WTC11 (cell line): ENCODE measurements at regions not wholly inside any gene's neighbourhood (a gene's known extent, or its start where the extent isn't known, plus 50 kb on each side); places are given as distances from the start of the nearest gene placed in this dataset.

Experiments used
- ATAC-seq: fragments of 200-7000 bp; cut with Tn5 transposase; 2 replicates; pipeline ENCODE4 v1.10.0; 2021; ENCODE audit warnings: mild to moderate bottlenecking, moderate library complexity
- CTCF ChIA-PET: fragments of 300-600 bp; sonication (Branson Sonifier 250); formaldehyde crosslinking; loops from one replicate; lab custom pipeline; 2021; ENCODE audit warnings: antibody characterized with exemption; lab: Charles Lee
- POLR2A ChIA-PET: fragments of 350-600 bp; sonication (Branson Sonifier 250); formaldehyde crosslinking; loops from one replicate; lab custom pipeline; 2021; ENCODE audit warnings: antibody characterized with exemption; lab: Charles Lee
- DNase-seq: peaks from one replicate; pipeline ENCODE4 v3.0.0; 2021; ENCODE audit warnings: low spot score
- H3K27ac Mint-ChIP-seq: 2 replicates; pipeline ENCODE4 v1.8.0; 2021; ENCODE audit warnings: mixed read lengths
- H3K27me3 Mint-ChIP-seq: 2 replicates; pipeline ENCODE4 v1.8.0; 2021; ENCODE audit warnings: low read depth, mild to moderate bottlenecking, moderate library complexity, mixed read lengths
- H3K36me3 Mint-ChIP-seq: 2 replicates; pipeline ENCODE4 v1.8.0; 2021; ENCODE audit warnings: mixed read lengths
- H3K4me1 Mint-ChIP-seq: 2 replicates; pipeline ENCODE4 v1.8.0; 2022; ENCODE audit warnings: mixed read lengths
- H3K4me3 Mint-ChIP-seq: 2 replicates; pipeline ENCODE4 v1.8.0; 2021; ENCODE audit warnings: mild to moderate bottlenecking, moderate library complexity, mixed read lengths
- H3K9me3 Mint-ChIP-seq: 2 replicates; pipeline ENCODE4 v1.8.0; 2021; ENCODE audit warnings: mixed read lengths
- AFF4 ChIP-seq: sonication (generic); formaldehyde crosslinking; IDR thresholded peaks from 2 replicates; pipeline ENCODE4 v1.8.1; 2023; ENCODE audit warnings: mild to moderate bottlenecking, missing genetic modification reagents, borderline replicate concordance
- ATF1 ChIP-seq: sonication (generic); formaldehyde crosslinking; IDR thresholded peaks from 2 replicates; pipeline ENCODE4 v1.8.1; 2023; ENCODE audit warnings: mild to moderate bottlenecking, moderate library complexity, missing genetic modification reagents
- ATF3 ChIP-seq: sonication (generic); formaldehyde crosslinking; conservative IDR thresholded peaks from 2 replicates; pipeline ENCODE4 v1.8.1; 2022; ENCODE audit warnings: mild to moderate bottlenecking, missing genetic modification reagents
- CBFB ChIP-seq: sonication (generic); formaldehyde crosslinking; IDR thresholded peaks from 2 replicates; pipeline ENCODE4 v1.8.1; 2022; ENCODE audit warnings: mild to moderate bottlenecking, low read depth, missing genetic modification reagents
- CREM ChIP-seq: sonication (generic); formaldehyde crosslinking; IDR thresholded peaks from 2 replicates; pipeline ENCODE4 v1.8.1; 2022; ENCODE audit warnings: mild to moderate bottlenecking, missing genetic modification reagents, moderate library complexity
- E2F1 ChIP-seq: sonication (generic); formaldehyde crosslinking; IDR thresholded peaks from 2 replicates; pipeline ENCODE4 v1.8.0; 2022; ENCODE audit warnings: mild to moderate bottlenecking, missing genetic modification reagents
- E2F5 ChIP-seq: sonication (generic); formaldehyde crosslinking; IDR thresholded peaks from 2 replicates; pipeline ENCODE4 v1.8.1; 2022; ENCODE audit warnings: mild to moderate bottlenecking, moderate library complexity, missing genetic modification reagents
- EMX1 ChIP-seq: fragments of 250-450 bp; sonication (Bioruptor Pico); IDR thresholded peaks from 2 replicates; pipeline ENCODE4 v1.8.0; 2021; ENCODE audit warnings: mild to moderate bottlenecking
- ETV6 ChIP-seq: sonication (generic); formaldehyde crosslinking; IDR thresholded peaks from 2 replicates; pipeline ENCODE4 v1.8.1; 2022; ENCODE audit warnings: mild to moderate bottlenecking, missing genetic modification reagents
- GABPB1 ChIP-seq: sonication (generic); formaldehyde crosslinking; IDR thresholded peaks from 2 replicates; pipeline ENCODE4 v1.8.1; 2023; ENCODE audit warnings: mild to moderate bottlenecking, missing genetic modification reagents
- GRHL2 ChIP-seq: fragments of 250-450 bp; sonication (Bioruptor Pico); IDR thresholded peaks from 2 replicates; pipeline ENCODE4 v1.8.0; 2022; ENCODE audit warnings: mild to moderate bottlenecking, moderate library complexity; ENCODE audit not compliant: insufficient replicate concordance, severe bottlenecking
- GTF2I ChIP-seq: fragments of 250-450 bp; sonication (Bioruptor Pico); conservative IDR thresholded peaks from 2 replicates; pipeline ENCODE4 v1.4.0; 2021; ENCODE audit warnings: mild to moderate bottlenecking
- IRF2 ChIP-seq: sonication (generic); formaldehyde crosslinking; IDR thresholded peaks from 2 replicates; pipeline ENCODE4 v1.8.0; 2022; ENCODE audit warnings: low read depth, missing genetic modification reagents, borderline replicate concordance
- MAX ChIP-seq: sonication (generic); formaldehyde crosslinking; IDR thresholded peaks from 2 replicates; pipeline ENCODE4 v1.8.0; 2022; ENCODE audit warnings: mild to moderate bottlenecking, missing genetic modification reagents
- MYBL2 ChIP-seq: sonication (generic); formaldehyde crosslinking; IDR thresholded peaks from 2 replicates; pipeline ENCODE4 v1.8.1; 2023; ENCODE audit warnings: mild to moderate bottlenecking, moderate library complexity, missing genetic modification reagents
- NR1H2 ChIP-seq: sonication (generic); formaldehyde crosslinking; IDR thresholded peaks from 2 replicates; pipeline ENCODE4 v1.9.0; 2021; ENCODE audit warnings: mild to moderate bottlenecking, moderate library complexity, missing genetic modification reagents
- OVOL2 ChIP-seq: fragments of 250-450 bp; sonication (Bioruptor Pico); IDR thresholded peaks from 2 replicates; pipeline ENCODE4 v1.9.0; 2021; ENCODE audit warnings: mild to moderate bottlenecking, borderline replicate concordance
- SMAD3 ChIP-seq: sonication (generic); formaldehyde crosslinking; IDR thresholded peaks from 2 replicates; pipeline ENCODE4 v1.8.0; 2022; ENCODE audit warnings: missing genetic modification reagents, mild to moderate bottlenecking, borderline replicate concordance
- ZBTB43 ChIP-seq: sonication (generic); formaldehyde crosslinking; IDR thresholded peaks from 2 replicates; pipeline ENCODE4 v1.8.1; 2023; ENCODE audit warnings: mild to moderate bottlenecking, missing genetic modification reagents
- ZMAT4 ChIP-seq: fragments of 250-450 bp; sonication (Bioruptor Pico); IDR thresholded peaks from 2 replicates; pipeline ENCODE4 v1.9.0; 2021; ENCODE audit warnings: mild to moderate bottlenecking
- ZNF423 ChIP-seq: fragments of 250-450 bp; sonication (Bioruptor Pico); IDR thresholded peaks from 2 replicates; pipeline ENCODE4 v2.1.2; 2022; ENCODE audit warnings: mild to moderate bottlenecking, moderate library complexity
- ZNF671 ChIP-seq: fragments of 250-450 bp; sonication (Bioruptor Pico); IDR thresholded peaks from 2 replicates; pipeline ENCODE4 v1.8.0; 2021; ENCODE audit warnings: mild to moderate bottlenecking
- ZSCAN18 ChIP-seq: fragments of 250-450 bp; sonication (Bioruptor Pico); IDR thresholded peaks from 2 replicates; pipeline ENCODE4 v2.1.2; 2022; ENCODE audit warnings: mild to moderate bottlenecking, moderate library complexity

- ChIA-PET POLR2A (no interaction called here), CTCF (interaction anchor here (1.4 kb wide), 1 partner anchor 105 kb away, joined by 5 read pairs; no protein-coding TSS in a partner anchor)
- peaks cover 53% of the 10 kb centered on the region for H3K9me3 Mint-ChIP-seq
- ATAC-seq = no peak
- H3K36me3 Mint-ChIP-seq = peaks cover 18% of the 10 kb centered on the region
- no peak overlapping the region for H3K4me3 Mint-ChIP-seq
- H3K27ac Mint-ChIP-seq = no peak overlapping the region
- DNase-seq = no peak
- H3K4me1 Mint-ChIP-seq = no peaks in the 10 kb centered on the region
- TF ChIP-seq ZNF671 (no peak), ZMAT4 (CRISPR knock-in tag) (no peak), GRHL2 (no peak), ZNF423 (CRISPR knock-in tag) (no peak), ATF3 (CRISPR knock-in tag) (no peak), NR1H2 (CRISPR knock-in tag) (no peak), SMAD3 (CRISPR knock-in tag) (no peak), E2F5 (CRISPR knock-in tag) (no peak), CBFB (CRISPR knock-in tag) (no peak), MYBL2 (CRISPR knock-in tag) (no peak), IRF2 (CRISPR knock-in tag) (no peak), GTF2I (CRISPR knock-in tag) (no peak), AFF4 (CRISPR knock-in tag) (no peak)
- 0 out of 2 replicates have a peak, but pooled peaks cover 3% of the 10 kb centered on the region for H3K27me3 Mint-ChIP-seq
Measured at GRCh38 chr4:82017680-82018079, 356.1 kb downstream of the HNRNPD start.

GRCh38 chr4:82005158-82005557, 368.6 kb downstream of the HNRNPD start:
- Mint-ChIP-seq H3K36me3 (peaks cover 27% of the 10 kb centered on the region), H3K9me3 (peaks cover 28% of the 10 kb centered on the region), H3K4me1 (peaks cover 6% of the 10 kb centered on the region; the same call in 1 of the 2 replicates), H3K27me3 (no peaks in the 10 kb centered on the region; the same call in 1 of the 2 replicates), H3K27ac (no peak overlapping the region), H3K4me3 (no peak overlapping the region)
- DNase-seq (no peak), ATAC-seq (no peak)
- CTCF ChIA-PET = no interaction called here
- POLR2A ChIA-PET = no interaction called here
- TF ChIP-seq OVOL2 (CRISPR knock-in tag) (no peak), ZNF671 (no peak), GABPB1 (CRISPR knock-in tag) (no peak), AFF4 (CRISPR knock-in tag) (no peak), E2F1 (no peak), ETV6 (CRISPR knock-in tag) (no peak), CREM (CRISPR knock-in tag) (no peak), EMX1 (CRISPR knock-in tag) (no peak), MAX (CRISPR knock-in tag) (no peak), CBFB (CRISPR knock-in tag) (no peak), ZBTB43 (no peak), ZSCAN18 (no peak), ATF1 (CRISPR knock-in tag) (no peak)
